GM18508 (cell line): ENCODE measurements at regions not wholly inside any gene's neighbourhood (a gene's known extent, or its start where the extent isn't known, plus 50 kb on each side); places are given as distances from the start of the nearest gene placed in this dataset.
"Not testable (repeated sequence)": the region's sequence is repeated elsewhere in the genome, so short reads cannot be mapped to it uniquely, and the experiment has no call there.

Experiments
- ATAC-seq: cut with Tn5 transposase; IDR thresholded peaks from one replicate; pipeline ENCODE4 v1.9.1; 2021; ENCODE audit warnings: moderate number of reproducible peaks; ENCODE audit not compliant: insufficient read depth, unreplicated experiment

GRCh38 chr6:27091661-27092315 lies 155.7 kb upstream of the PRSS16 start:
- ATAC-seq: no peak

- no peak for ATAC-seq
Observed at GRCh38 chr6:27092316-27092692, 155.2 kb upstream of the PRSS16 start.

GRCh38 chr6:27095914-27096313 lies 151.6 kb upstream of the PRSS16 start:
- no peak for ATAC-seq

- ATAC-seq: no peak
Observed at GRCh38 chr6:27096834-27097511, 150.5 kb upstream of the PRSS16 start.

GRCh38 chr6:27098956-27099355 lies 148.5 kb upstream of the PRSS16 start:
- ATAC-seq: no peak

GRCh38 chr6:27100921-27101320 lies 146.6 kb upstream of the PRSS16 start:
- no peak for ATAC-seq

GRCh38 chr6:27101824-27102223 lies 145.7 kb upstream of the PRSS16 start:
- no peak for ATAC-seq

GRCh38 chr6:27106382-27106781 lies 141.1 kb upstream of the PRSS16 start:
- ATAC-seq: no peak

- ATAC-seq: no peak
Observed at GRCh38 chr6:27111743-27112142, 135.8 kb upstream of the PRSS16 start.

GRCh38 chr6:27112974-27113373 lies 134.5 kb upstream of the PRSS16 start:
- ATAC-seq: no peak

GRCh38 chr6:27119329-27119728 lies 128.2 kb upstream of the PRSS16 start:
- no peak for ATAC-seq

- ATAC-seq: no peak
Observed at GRCh38 chr6:27119761-27120160, 127.7 kb upstream of the PRSS16 start.

- no peak for ATAC-seq
Observed at GRCh38 chr6:27121640-27122039, 125.9 kb upstream of the PRSS16 start.

GRCh38 chr6:27124252-27124657 lies 123.2 kb upstream of the PRSS16 start:
- no peak for ATAC-seq

GRCh38 chr6:27126046-27126814 lies 121.3 kb upstream of the PRSS16 start:
- ATAC-seq: no peak

- ATAC-seq: no peak
Observed at GRCh38 chr6:27126815-27127537, 120.5 kb upstream of the PRSS16 start.

- not testable (repeated sequence) for ATAC-seq
Observed at GRCh38 chr6:27127874-27128273, 119.6 kb upstream of the PRSS16 start.

GRCh38 chr6:27128311-27129094 lies 119.0 kb upstream of the PRSS16 start:
- no peak for ATAC-seq

GRCh38 chr6:27129095-27129815 lies 118.2 kb upstream of the PRSS16 start:
- no peak for ATAC-seq
